Parathyroid adenoma (tissue), 2 donors: ENCODE measurements at regions not wholly inside any gene's neighbourhood (a gene's known extent, or its start where the extent isn't known, plus 50 kb on each side); places are given as distances from the start of the nearest gene placed in this dataset.

Experiments
- H2AFZ ChIP-seq: fragments of 300-600 bp; sonication (generic); one replicate; pipeline ENCODE4 v1.7.0; 2017; ENCODE audit warnings: antibody characterized with exemption, mild to moderate bottlenecking
- H3K27ac ChIP-seq: fragments of 300-600 bp; sonication (generic); one replicate; pipeline ENCODE4 v1.7.0; 2017
- H3K27me3 ChIP-seq: fragments of 300-600 bp; sonication (generic); one replicate; pipeline ENCODE4 v1.7.0; 2017; ENCODE audit warnings: low read length; ENCODE audit not compliant: control insufficient read depth, insufficient read depth
- H3K36me3 ChIP-seq: fragments of 300-600 bp; sonication (generic); one replicate; pipeline ENCODE4 v1.7.0; 2017; ENCODE audit warnings: low read length; ENCODE audit not compliant: control insufficient read depth, insufficient read depth
- H3K4me1 ChIP-seq: fragments of 300-600 bp; sonication (generic); one replicate; pipeline ENCODE4 v1.7.0; 2017; ENCODE audit warnings: control low read depth
- H3K4me2 ChIP-seq: fragments of 300-600 bp; sonication (generic); one replicate; pipeline ENCODE4 v1.7.0; 2017; ENCODE audit warnings: low read length
- H3K4me3 ChIP-seq: fragments of 300-600 bp; sonication (generic); one replicate; pipeline ENCODE4 v1.7.0; 2017; ENCODE audit warnings: low read depth, low read length
- H3K79me2 ChIP-seq: fragments of 300-600 bp; sonication (generic); one replicate; pipeline ENCODE4 v1.7.0; 2017; ENCODE audit warnings: control low read depth
- H3K9ac ChIP-seq: fragments of 300-600 bp; sonication (generic); one replicate; pipeline ENCODE4 v1.7.0; 2017; ENCODE audit warnings: mild to moderate bottlenecking
- H3K9me3 ChIP-seq: fragments of 300-600 bp; sonication (generic); one replicate; pipeline ENCODE4 v1.7.0; 2017; ENCODE audit warnings: low read length; ENCODE audit not compliant: control insufficient read depth
- TF ChIP-seq, protein P1 (sequence below): fragments of 300-600 bp; sonication (generic); IDR thresholded peaks from one replicate; pipeline ENCODE4 v1.7.0; 2017; ENCODE audit warnings: antibody characterized with exemption, mild to moderate bottlenecking
- donor health status: primary hyperparathyroidism.

DNA sequence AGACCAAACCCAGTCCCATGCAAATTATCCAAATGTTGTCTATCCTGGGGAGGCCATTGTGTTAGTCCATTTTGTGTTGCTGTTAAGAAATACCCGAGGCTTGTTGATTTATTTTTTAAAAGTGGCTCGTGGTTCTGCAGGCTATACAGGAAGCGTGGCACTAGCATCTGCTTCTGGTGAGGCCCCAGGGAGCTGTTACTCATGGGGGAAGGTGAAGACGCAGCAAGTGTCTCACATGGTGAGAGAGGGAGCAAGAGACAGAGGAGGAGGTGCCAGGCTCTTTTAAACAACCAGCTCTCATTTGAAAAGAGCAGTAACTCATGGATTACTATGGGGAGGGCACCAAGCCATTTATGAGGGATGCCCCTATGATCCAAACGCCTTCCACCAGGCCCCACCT lies 80.3 kb upstream of the ARL4C start:
- no peaks in the 10 kb centered on the region for H3K27me3 ChIP-seq
- H2AFZ ChIP-seq, result no peak overlapping the region
- H3K4me3 ChIP-seq, result no peak overlapping the region
- TF ChIP-seq, protein P1, sequence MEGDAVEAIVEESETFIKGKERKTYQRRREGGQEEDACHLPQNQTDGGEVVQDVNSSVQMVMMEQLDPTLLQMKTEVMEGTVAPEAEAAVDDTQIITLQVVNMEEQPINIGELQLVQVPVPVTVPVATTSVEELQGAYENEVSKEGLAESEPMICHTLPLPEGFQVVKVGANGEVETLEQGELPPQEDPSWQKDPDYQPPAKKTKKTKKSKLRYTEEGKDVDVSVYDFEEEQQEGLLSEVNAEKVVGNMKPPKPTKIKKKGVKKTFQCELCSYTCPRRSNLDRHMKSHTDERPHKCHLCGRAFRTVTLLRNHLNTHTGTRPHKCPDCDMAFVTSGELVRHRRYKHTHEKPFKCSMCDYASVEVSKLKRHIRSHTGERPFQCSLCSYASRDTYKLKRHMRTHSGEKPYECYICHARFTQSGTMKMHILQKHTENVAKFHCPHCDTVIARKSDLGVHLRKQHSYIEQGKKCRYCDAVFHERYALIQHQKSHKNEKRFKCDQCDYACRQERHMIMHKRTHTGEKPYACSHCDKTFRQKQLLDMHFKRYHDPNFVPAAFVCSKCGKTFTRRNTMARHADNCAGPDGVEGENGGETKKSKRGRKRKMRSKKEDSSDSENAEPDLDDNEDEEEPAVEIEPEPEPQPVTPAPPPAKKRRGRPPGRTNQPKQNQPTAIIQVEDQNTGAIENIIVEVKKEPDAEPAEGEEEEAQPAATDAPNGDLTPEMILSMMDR, result no peak
- H3K27ac ChIP-seq, result no peak overlapping the region
- no peaks in the 10 kb centered on the region for H3K4me1 ChIP-seq
- no peak overlapping the region for H3K9ac ChIP-seq
- no peaks in the 10 kb centered on the region for H3K36me3 ChIP-seq
- no peak overlapping the region for H3K4me2 ChIP-seq
- no peaks in the 10 kb centered on the region for H3K9me3 ChIP-seq
- H3K79me2 ChIP-seq, result no peaks in the 10 kb centered on the region

DNA sequence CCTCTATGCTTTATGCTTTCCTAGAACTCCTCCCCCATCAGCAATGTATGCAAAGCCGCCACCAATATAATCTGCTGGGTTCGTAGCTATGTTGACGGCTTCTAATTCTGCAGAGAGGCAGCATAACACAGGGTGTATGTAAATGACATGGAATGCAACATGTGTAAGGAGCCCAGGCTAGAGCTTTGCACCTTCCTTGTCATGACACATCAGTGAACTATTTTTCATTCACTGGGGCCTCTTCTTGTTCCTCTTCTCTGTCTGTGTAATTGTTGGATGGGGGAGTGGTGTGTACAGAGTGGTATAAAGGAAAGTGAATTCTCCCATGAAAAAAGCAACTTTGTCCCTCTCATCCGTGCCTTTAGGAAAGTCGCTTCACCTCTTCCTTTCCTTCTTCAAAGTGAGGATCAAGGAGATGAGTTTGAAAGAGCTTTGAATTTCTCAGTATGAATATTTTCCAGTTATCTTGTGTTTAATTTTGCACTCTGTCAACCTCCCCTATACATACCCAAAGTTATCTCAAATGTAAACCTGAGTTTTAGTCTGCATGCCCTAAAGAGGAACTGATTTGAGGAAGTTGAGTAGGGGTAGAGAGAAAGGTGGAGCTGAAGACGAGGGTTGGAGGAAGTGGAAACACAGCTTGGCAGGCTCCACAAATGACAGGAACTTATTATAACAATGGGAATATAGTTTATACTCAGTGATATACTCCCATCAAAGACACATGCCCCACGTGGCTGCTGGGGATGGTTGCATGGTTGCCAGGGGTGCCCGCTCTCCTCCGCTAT lies 74.9 kb upstream of the ARL4C start:
- Histone ChIP-seq H3K36me3 (no peaks in the 10 kb centered on the region), H3K27me3 (no peaks in the 10 kb centered on the region), H3K27ac (no peak overlapping the region), H3K79me2 (no peaks in the 10 kb centered on the region), H2AFZ (no peak overlapping the region), H3K4me3 (no peak overlapping the region), H3K9me3 (no peaks in the 10 kb centered on the region), H3K4me2 (no peak overlapping the region), H3K4me1 (no peaks in the 10 kb centered on the region), H3K9ac (no peak overlapping the region)
- TF ChIP-seq, protein P1, result no peak

DNA sequence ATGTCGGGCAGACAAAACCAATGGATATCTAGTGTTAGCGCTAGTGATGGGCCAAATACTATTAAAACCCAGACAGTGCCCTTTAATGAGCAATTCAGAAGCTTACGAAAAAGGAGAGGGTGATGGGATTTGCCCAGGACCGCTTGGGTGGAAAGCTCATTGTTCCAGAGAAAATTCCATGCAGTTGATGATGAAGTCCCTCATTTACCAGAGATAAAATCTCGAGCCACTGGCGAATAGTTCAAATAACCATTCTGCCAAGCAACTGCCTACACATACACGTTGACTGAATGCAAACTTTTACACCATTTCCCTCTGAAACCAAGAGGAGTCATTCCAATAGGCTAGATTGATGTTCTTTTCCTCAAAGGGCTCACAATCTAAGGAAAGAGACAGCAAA lies 73.6 kb upstream of the ARL4C start:
- Histone ChIP-seq H3K4me1 (no peaks in the 10 kb centered on the region), H2AFZ (no peak overlapping the region), H3K79me2 (no peaks in the 10 kb centered on the region), H3K4me2 (no peak overlapping the region), H3K36me3 (no peaks in the 10 kb centered on the region), H3K9ac (no peak overlapping the region), H3K4me3 (no peak overlapping the region), H3K27me3 (no peaks in the 10 kb centered on the region), H3K9me3 (no peaks in the 10 kb centered on the region), H3K27ac (no peak overlapping the region)
- TF ChIP-seq, protein P1, result no peak

DNA sequence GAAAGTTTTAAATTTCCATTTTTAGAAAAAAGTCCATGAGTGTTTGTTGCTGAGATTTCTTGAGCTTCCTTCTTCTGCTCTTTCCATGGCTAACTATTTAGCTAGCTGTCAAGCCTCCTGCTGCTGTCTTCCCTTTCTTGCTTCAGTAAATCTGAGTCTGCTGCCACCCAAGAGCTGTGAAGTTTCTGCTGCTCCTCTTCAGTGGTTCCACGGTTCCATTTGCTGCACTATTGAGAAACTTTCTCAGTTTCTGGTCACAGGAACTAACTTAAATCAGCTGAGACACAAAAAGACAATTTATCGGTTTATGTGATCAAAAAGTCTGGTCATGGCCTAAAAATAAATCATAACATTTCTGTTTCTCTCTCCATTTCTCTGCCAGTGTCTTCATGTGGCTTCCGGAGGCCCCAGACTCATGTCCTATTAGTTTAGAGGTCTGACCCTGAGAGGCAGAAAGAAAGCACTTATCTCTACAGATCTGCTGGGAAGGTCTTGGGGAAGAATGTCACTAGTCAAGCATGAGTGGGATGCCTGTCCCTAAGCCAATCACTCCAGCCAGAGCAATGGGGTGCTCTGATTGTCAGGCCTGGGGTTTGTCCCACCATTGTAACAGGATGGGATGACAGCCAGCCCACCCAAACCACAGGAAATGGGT lies 73.0 kb upstream of the ARL4C start:
- Histone ChIP-seq H3K9ac (no peak overlapping the region), H3K4me2 (no peak overlapping the region), H3K27ac (no peak overlapping the region), H2AFZ (no peak overlapping the region), H3K9me3 (no peaks in the 10 kb centered on the region), H3K4me3 (no peak overlapping the region), H3K79me2 (no peaks in the 10 kb centered on the region), H3K36me3 (no peaks in the 10 kb centered on the region), H3K27me3 (no peaks in the 10 kb centered on the region), H3K4me1 (no peaks in the 10 kb centered on the region)
- TF ChIP-seq, protein P1, result no peak
